GM18502 (cell line): ENCODE measurements at regions not wholly inside any gene's neighbourhood (a gene's known extent, or its start where the extent isn't known, plus 50 kb on each side); places are given as distances from the start of the nearest gene placed in this dataset.
"Not testable (repeated sequence)": the region's sequence is repeated elsewhere in the genome, so short reads cannot be mapped to it uniquely, and the experiment has no call there.

Source experiments
- ATAC-seq: cut with Tn5 transposase; IDR thresholded peaks from one replicate; pipeline ENCODE4 v1.9.1; 2021; ENCODE audit warnings: mild to moderate bottlenecking; ENCODE audit not compliant: unreplicated experiment, poor library complexity

DNA sequence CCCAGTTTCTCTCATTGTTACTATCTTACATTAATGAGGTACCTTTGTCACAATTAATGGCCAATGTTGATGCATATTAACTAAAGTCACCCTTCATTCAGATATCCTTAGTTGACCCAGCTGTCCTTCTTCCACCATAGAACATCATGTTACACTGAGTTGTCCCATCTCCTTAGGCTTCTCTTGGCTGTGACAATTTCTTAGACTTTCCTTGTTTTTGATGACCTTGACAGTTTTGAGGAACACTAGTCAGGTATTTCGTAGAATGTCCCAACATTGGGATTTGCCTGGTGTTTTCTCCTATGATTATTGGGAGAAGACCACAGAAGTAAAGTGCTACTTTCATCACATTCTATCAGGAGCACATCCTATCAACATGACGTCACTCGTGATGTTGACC is 261.8 kb downstream of the BCL2L11 start:
- ATAC-seq: not testable (repeated sequence)

DNA sequence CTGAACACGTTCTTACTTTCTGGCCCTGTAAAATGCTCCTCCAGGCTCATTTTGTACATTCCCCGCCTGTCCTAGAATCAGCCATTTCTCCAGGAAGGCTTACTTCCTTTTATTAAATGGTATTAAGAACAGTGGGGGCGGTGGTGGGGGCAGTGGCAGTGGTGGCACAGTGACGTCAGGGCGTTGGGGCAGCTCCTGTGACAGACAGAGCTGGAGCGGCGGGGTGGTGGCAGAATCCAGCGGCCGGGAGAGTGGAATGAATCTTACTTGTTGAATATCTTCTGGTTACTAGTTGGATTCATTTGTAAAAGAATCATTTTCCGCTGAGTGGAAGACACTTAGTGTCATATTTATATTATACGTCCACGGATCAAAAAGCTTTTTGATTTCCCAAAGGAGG is 262.6 kb downstream of the BCL2L11 start:
- not testable (repeated sequence) for ATAC-seq

DNA sequence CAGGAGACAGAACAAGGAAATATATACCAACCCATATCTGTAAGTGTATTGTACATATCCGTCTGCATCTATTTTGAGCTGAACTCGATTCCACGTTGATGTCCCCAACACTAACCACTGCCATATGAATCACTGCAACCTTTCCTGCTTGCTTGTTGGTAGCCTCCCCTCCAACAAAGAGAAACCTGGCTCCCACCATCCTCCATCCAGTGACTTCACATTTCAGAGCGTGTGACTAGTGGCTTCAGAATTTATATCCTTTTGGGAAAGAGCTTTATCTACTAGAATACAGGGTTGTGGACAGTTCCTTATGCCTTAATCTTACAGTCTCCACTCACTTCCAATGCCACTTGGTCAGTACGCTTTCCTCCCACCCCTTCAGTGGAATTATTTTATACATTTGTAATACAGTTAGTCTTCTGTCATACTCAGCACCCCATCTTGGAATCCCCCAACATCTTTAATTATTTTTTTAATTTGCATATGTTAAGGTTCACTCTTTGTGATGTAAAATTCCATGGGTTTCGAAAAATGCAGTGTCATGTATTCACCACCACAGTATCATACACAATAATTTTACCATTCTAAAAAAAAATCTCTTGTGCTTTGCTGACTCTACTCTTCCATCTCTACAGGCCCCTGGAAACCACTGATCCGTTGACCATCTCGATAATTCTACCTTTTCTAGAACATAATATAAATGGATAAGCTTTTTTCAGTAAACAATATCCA is 264.7 kb downstream of the BCL2L11 start:
- not testable (repeated sequence) for ATAC-seq

DNA sequence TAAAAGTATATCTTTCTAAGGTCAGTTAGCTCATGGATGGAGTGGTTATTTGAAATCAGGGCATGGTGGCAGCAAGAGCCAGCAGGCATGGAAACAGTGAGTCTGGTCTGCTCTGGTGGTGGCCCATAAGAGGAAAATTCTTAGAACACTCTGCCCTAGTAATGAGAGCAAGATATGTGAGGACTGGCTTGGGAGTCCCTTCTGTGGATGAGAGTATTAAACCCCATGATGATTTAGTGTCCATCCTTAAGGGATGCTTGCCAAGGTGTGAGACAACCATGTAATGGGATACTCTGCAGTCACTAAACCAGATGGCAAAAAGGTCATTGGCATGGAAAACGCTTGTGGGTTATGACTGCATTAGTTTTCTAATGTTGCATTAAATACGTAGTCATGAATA is 269.9 kb downstream of the BCL2L11 start:
- ATAC-seq: not testable (repeated sequence)

DNA sequence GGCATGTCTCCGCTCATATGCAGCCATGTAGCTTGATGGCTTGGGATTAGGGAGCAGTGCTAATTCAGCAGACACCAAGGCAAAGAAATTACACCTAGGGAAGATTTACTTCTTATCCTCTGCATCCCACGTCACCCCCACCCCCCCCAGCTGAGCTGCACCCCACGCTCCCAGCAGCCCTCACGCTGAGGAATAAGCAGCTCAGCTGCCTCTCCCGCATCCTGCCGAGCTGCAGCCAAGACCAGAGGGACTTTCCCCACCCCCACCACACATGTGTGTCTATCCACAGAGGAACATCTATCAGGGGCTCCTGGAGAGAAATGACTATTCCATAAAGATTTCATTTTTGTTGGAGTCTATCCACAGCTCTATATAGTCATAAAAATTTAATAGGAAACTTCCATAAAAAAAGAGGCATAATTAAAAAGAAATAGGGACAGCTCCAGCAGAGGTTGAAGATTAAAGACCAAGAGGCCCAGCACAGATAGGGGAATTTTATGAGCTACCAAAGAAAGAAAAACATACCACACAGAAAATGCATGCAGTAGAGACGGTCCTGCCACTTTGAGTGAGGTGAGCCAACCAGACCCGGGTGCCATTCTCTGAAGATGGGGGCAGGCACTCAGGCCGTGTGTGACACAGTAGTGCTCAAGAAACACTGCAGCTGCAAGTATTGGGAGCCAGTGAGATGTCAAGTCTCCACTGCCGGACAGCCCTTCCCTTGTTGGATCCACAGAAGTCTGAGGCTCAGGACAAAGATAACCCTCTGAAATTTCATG is 274.8 kb downstream of the BCL2L11 start:
- ATAC-seq: not testable (repeated sequence)

DNA sequence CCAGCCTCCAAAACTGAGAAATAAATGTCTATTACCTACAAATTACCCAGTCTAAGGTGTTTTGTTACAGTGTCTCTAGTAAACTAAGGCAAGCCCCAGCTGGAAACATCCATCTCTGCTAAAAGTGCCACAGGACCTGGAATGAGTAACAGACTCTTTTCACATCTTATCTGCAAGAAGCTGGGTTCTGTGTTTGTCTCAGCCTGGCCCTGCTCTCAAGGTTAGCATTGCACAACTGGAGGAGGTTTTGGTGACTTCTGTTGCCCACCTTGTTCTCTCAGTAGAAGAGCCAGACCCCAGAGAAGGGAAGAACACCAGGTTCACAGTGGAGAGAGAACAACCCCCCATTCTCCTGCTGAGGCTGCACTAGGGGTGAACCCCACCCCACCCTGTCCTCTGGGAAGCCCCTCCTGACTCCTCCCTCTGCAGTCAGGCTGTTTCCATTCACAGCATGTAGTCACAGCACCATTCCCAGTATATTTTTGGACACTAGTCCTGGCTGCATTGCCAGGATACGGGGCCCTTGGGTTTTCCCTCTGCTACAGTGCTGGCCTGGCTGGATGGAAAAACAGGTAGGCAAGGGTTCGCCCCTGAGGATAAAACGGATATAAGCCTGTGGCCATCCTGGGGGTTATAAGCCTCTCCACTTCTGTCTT is 280.0 kb downstream of the BCL2L11 start:
- not testable (repeated sequence) for ATAC-seq

DNA sequence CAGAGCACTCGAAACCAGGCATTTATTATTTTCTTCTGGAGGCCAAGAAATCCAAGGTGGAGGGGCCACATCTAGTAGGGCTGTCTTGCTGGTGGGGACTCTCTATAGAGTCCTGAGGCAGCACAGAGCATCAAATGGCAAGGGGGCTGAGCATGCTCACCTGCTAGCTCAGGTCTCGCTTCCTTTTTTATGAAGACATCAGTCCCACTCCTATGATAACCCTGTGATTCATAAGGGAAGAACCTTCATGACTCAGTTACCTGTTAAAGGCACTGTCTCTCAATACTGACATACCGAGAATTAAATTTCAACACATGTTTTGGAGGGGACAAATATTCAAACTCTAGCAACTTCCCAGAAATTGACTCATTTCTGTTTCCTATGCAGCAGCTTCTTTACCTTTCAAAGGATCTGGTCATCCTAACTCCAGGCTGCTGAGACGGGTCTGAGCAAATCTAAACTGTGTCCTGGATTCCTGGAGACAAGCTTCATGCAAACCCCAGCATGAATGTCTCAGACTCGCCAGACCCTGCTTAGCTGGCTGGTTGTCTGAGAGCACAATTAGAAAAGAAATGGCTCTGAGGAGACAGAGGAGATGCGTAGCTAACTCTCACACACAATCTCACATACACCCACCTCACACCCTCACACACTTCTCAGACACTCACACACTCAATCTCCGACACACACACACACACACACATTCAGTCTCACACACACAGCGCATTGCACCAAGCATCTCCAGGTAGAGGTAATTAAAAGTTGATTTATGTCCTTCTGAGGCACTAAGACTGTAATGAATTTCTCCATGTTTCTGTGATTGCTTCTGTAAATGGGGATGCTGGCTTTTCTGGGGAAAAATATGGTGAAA is 280.8 kb downstream of the BCL2L11 start:
- not testable (repeated sequence) for ATAC-seq

DNA sequence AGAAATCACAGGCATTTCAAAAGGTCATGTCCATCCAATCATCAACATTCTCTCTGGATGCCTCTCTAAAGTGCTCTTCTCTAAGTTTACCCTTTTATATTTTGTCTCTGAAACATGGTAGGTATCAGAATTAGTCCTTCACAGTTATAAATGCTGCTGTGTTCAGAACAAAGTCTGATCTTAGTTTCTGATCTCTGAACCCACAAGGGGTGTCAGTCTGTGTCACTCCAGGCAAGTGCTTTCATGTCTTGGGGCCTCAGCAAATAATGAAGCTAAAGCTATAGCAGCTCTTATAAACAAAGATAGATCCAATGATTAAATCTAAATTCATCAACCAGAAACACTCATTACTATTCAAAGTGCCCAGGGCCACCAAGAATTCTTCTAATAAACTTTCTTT is 281.7 kb downstream of the BCL2L11 start:
- not testable (repeated sequence) for ATAC-seq

DNA sequence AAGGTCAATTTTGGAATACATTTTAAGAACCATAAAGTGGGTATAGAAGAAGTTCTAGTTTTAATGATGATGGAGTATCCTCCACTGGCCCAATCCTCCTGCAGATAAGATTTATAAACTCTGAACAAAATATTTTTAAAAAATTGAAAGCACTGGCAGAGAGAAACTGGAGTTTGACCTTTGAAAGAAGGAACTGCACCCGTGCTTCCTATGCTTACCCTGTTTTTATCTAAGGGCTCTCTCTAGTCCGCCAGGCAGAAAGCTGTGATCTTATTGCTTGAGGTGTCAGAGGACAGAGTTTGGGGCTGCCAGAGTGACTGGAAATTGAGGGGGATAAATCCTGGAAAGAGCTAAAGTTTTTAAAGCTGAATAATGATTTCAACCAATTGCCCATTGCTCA is 282.6 kb downstream of the BCL2L11 start:
- ATAC-seq: not testable (repeated sequence)

DNA sequence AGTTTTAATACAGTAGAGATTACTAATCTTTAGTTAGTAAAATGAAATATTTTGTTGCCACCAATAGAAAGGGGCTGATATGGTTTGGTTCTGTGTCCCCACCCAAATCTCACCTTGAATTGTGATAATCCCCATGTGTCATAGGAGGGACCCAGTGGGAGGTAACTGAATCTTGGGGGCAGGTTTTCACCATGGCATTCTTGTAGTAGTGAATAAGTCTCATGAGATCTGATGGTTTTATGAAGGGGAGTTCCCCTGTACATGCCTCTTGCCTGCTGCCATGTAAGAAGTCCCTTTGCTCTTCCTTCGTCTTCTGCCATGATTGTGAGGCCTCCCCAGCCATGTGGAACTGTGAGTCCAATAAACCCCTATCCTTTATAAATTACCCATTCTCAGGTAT is 285.9 kb downstream of the BCL2L11 start:
- not testable (repeated sequence) for ATAC-seq

DNA sequence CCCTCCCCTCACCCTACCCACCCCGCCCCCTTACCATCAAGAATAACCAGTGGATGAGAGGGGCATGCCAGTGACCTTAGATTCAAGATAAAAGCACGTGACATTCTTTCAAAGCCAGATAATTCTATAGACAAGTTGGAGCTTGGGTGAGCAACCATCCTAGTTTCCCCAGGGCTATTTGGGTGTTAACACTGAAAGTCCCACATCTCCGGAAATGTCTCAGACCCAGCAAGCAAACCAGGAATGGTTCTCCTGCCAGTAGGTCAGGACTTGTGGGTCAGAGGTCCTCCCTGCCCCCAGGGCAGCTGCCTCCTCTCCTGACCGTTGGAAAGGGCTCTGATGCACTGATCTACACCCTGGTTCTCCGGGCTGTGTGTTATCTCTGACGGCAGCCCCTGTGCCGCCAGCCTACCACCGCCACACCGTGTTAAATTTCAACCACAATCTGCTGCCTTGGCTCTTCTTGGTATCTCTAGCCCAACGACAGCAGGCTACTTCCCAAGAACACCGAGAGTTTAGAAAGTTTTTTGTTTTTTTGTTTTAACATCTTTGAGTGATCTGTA is 287.0 kb downstream of the BCL2L11 start:
- ATAC-seq: not testable (repeated sequence)

DNA sequence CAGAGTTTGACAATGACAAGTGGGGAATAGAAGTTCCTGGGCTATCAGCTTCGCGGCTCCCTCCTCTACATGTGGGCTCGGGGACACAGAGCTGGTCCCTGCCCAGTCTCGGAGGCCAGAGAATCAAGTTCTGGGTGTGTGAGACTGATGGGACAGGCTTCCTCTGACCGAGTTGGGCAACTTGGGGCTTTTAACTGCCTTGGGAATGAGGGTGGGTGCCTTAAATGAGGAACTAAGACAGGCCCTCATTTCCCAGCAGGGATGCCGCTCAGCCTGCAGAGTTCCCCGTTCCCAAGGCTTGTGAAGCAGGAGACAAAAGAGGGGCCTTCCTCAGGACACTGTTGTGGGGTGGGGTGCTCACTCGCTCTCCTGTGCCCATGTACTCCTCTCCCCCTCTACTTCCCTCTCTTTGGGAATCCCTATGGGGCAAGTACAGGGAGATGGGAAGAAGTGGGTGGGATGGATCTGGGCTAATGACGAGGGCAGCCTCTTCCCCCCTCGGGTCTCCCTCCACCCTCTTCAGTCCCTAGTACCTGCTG is 290.2 kb downstream of the BCL2L11 start:
- ATAC-seq: not testable (repeated sequence)

DNA sequence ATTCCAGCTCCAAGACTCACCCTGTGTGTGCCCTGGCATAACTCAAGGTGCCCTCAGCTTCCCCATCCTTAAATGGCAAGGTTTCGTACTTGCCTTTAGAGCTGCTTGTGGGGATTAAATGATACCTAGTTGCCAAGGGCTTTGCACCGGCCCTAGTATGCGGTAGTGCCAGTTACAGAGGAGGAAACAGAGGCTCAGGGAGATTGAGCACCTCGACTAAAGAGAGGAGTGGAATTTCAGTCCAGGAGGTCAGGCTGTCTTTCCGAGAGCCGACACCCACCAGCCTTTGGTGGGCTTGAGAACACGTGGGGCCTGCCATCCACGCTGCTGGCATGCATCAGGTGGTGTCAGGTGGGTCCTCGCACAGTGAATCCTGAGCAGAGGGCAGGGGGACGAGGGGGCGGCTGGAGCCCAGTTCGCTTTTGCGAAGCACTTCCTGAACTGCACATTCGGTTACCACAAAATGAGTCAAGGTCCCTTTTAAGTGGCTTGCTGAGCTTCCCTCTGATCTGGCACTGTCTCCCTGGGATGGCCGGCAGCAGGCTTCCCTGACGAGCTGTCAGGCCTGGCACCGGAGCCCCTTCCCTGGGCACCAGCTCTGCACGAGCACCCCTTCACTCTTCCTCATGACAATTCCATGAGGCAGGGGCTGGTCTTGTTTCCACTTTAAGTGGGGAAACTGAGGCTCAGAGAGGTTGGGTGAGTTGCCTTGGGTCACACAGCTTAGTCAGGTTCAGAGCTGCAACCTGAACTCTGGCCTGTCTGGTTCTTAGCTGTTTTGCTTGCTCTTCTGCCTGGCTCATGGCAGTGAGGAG is 291.4 kb downstream of the BCL2L11 start:
- not testable (repeated sequence) for ATAC-seq

DNA sequence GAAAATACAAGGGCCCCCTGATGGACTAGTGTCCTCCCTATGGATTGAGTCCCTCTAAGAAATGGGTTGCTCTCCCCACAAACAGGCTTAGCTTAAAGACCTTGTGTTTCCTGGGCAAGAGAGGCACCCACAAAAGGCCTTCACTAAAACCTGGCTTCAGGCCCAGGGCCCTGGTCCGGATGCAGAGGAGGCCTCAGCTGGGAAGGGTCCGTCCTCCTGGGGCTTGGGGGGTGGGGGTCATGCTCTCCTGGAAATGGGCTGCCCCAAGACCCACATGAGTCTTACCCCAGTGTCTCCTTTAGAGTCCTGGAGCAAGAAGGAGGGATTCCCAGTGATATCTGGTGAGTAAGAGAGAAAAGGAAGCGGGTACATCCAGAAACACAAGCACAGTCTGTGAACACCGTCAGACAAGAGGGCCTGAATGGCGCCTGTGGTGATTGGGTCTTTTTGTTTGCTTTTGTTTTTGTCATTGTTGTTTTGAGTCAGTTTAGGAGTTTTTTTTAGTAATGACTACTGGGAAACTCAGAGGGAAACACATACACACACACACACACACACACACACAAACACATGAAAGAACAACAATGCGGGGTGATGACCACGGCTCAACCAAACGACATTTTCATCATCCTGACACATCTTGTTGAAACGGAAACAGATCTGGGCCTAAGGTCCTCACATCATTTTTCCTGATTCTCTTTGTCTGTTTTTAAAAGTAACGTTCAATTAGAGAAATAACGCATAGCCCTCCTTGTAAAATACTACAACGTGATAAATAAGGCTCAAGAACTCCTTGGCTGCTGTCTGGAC is 292.3 kb downstream of the BCL2L11 start:
- ATAC-seq: not testable (repeated sequence)

DNA sequence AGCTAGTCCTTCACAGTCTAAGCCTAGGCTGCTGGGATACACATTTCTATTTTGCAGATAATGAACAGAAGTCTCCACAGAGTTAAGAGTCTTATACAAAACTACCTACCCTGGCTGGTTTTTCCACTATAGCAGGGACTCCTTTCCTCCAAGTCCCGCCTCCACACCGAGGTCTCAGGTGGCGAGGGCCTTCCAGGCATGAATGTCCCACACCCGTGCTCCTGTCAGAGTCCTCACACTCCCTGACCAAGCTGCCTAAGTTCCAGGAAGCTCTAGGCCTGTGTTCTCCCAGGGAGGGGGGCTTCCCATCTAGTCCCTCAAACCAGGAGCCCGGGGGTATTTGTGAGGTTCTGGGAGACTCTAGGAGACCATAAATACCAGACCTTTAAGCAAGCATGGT is 293.2 kb downstream of the BCL2L11 start:
- not testable (repeated sequence) for ATAC-seq

DNA sequence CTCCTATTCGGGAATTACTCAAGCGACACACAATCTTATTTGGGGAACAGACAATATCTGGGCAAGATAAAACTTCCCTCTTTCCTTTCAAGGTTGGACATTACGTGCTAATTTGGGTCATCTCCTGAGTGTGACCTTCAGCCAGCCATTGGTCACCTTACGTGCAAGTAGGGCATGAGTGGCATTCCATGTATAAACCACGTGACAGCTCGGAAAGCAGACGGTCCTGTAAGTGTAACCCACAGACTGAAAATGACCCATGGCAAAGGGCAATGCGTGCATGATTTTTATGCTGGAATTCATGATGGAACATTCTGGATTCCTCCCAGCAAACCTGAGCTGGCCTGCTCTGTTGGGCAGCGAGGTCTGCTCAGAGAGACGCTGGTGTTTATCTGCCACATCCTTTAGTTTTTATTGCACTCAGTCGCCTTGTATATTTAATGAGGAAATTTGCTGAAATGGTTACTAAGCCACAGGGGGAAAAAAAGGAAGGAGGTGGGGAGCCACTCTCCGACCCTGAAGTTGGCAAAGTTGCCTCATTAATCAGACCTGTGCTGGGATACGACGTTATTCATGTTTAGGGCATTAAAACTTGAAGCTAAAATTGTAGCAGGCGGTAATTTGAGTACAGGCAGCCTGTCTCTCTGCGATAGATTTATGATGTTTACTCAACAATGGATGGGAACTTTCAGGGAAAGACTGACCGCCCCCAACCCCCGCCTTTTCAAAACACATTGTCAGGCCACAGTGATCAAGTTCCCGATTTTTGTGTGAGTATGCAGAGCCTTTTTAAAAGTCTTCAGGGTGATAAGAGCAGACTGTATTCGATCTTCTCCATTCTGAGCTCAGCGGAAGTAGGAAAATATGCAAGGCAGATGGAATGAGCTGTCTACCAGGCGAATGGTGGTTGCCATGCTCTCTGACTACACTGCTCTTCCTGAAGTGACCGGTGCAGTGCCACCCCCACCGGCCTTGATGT is 295.3 kb downstream of the BCL2L11 start:
- not testable (repeated sequence) for ATAC-seq

DNA sequence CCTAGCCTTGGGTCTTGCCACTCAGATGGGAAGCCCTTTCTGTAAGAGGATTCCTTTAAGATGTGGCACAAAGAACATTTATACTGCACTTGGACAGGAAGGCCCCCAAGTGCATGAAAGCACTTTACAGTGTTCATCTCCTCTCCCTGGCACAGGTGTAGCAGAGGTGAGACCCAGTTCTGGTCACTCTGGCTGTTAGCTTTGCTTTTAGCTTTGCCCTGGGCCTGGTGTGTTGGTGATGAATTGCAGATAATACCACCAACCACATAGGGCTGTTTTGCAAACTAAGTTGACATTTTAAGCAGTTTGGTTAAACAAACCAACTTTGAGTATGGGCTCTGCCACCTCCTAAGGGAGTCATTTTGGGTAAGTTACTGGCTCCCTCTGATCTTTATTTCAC is 296.3 kb downstream of the BCL2L11 start:
- ATAC-seq: not testable (repeated sequence)
